ENCODE measurements at regions not wholly inside any gene's neighbourhood (a gene's known extent, or its start where the extent isn't known, plus 50 kb on each side); places are given as distances from the start of the nearest gene placed in this dataset.

GRCh38 chr2:60149176-60149575 lies 404.3 kb downstream of the BCL11A start:
- no peak for DNase-seq

GRCh38 chr2:60148716-60149115 lies 404.7 kb downstream of the BCL11A start:
- no peak for DNase-seq

DNA sequence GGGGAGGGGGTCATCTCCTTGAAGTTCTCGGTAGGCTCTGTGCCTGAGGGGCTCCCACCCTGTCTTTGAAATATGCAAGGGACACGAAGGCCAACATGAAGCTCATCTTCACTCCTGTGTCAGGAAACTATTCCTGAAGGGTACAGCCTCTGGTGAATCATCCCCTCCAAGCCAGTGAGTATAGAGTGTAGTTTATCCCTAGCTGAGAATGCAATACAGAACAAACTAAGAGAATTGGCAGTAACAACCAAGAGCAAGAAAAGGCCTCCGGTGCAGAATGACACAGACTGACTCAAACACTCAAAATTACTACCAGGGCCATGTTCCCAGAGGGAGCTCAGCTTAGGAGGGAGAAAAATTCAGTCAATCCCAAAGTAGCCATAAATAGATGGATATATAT lies 413.3 kb downstream of the BCL11A start:
- DNase-seq = no peak

DNA sequence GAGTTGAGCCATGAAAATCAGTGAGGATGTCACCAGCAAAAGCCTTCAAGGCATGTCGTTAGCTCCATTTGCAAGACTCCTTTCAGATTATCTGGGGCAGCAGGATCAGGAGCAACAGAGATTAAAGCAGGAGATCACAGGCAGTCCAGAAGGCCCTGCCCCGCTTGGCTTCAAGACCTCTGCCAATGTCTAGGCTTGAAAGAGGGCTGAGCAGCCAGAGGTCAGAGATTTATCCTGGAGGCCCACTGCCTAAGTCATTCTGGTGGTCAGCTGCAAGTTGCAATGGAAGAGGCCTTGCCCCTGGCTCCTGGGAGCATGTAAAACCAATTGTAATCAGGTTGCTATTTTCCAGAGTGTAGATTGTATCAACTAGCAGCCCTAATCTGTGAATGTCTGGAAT lies 416.5 kb downstream of the BCL11A start:
- DNase-seq = no peak

GRCh38 chr2:60127191-60127590 lies 426.3 kb downstream of the BCL11A start:
- DNase-seq = no peak

- DNase-seq = no peak
Measured at GRCh38 chr2:60125611-60126426, 427.6 kb downstream of the BCL11A start.

GRCh38 chr2:60119778-60120177 lies 433.7 kb downstream of the BCL11A start:
- DNase-seq = no peak

GRCh38 chr2:60118917-60119316 lies 434.5 kb downstream of the BCL11A start:
- no peak for DNase-seq

GRCh38 chr2:60118061-60118460 lies 435.4 kb downstream of the BCL11A start:
- DNase-seq = no peak

DNA sequence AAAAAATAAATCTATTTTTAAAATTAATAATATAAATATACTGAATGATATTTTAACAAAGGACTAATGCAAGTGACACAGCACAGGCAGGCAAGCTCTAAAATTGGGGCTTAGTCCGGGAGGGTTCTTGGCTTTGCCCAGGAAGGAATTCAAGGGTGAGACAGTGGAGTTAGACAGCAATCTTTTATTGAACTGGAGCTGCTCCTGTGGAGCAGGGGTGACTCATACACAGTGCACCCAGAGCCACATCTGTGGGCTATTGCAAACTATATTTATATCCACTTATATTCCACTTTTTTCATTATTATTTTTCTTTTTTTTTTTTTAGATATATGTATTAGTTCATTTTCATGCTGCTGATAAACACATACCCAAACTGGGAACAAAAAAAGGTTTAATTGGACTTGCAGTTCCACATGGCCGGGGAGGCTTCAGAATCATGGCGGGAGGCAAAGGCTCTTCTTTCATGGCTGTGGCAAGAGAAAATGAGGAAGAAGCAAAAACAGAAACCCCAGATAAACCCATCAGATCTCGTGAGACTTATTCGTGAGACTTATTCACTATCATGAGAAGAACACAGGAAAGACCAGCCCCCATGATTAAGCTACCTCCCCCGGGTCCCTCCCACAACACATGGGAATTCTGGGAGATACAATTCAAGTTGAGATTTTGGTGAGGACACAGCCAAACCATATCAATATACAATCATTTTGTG lies 437.1 kb downstream of the BCL11A start:
- DNase-seq = no peak

DNA sequence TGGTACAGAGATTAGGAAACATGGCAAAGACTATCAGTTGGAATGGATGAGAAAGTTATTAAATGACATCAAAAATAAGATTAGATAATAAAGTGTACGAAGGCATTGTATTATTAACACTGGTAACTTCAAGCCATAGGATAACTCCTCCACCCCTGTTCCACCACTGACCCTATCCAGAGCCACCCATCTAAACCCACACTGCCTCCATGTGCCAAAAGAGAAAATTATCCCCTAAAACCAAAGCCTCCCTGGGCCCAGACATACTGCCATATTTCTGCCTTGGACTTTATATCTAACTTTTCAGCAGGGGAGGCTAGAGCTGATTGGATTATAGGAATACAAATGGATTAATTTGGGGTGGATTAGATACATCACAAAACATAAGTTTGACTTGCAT lies 443.7 kb downstream of the BCL11A start:
- no peak for DNase-seq

DNA sequence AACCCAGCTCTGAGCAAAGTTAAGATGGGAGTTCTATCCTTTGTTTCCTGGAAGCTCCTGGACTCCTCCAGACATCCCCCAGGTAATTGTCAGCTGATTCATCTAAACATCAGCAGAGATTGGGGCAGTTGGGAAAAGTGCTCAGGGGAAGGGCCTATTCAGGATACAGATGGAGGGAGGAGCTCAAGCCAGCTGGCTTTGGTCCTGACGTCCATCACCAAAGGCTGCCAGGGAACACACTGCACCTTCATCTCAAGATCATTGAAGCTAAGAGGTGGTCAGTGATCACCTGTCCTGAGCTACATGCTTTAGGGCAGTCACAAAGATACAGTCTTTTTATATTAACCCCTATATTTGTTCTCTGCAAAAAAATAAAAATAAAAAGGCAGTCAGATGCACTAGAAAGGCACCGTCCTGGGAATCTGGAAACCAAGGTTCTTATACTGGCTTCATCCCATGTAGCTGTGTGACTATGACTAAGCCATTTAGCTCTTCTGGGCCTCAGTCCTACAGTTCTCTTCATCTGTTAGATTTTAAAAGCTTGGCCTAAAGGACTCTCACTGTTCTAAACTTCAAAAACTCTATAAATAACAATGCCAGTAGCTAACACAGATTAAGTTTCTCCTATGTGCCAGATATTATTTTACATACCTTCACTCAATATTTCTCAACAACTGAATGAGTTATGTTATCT lies 446.5 kb downstream of the BCL11A start:
- no peak for DNase-seq

GRCh38 chr2:60105906-60106305 lies 447.5 kb downstream of the BCL11A start:
- DNase-seq = no peak

DNA sequence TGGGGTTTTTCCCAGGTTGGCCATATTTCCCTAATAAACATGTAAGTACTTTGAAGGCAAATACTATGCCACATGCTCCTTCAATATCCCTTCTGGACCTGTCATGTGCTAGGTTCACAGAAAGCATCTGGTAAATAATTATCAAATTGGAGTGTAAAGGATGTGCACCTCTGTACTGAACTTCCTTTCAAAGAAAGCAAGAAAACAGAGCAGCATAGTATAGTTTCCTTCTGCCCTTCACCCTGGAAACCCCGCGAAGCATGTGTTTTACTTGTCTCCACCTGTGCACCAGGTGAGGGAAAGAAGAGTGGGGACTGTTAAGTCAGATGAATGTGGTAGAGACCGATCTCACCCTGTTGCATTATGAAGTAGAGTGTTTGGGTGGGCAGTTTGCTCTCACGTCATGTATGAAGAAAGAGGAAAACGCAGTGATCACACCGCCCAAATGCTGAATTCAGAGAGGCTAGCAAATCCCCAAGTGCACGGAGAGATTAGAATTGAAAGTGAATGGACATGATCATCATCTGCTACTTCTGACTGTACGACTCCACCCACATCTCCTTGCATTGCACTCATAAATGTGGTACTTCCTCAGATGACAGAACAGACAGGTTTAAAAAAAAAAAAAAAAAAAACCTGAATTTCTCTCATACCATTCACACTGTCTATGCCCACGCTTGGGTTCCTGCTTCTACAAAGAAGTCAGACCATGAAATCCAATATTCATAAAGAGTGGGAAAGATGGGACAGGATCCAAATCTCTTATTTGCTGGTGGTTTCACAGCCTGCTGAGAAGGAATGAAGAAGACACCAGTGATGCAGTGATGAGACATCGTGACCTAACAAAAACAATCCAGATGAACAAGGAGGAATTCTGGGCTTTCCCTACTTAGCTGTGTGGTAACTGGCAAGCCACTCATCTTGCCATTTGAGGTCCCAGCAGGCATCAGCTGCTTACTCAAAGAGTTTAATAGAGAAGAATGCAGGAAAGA lies 448.6 kb downstream of the BCL11A start:
- no peak for DNase-seq

GRCh38 chr2:60100034-60100433 lies 453.4 kb downstream of the BCL11A start:
- DNase-seq = no peak

DNA sequence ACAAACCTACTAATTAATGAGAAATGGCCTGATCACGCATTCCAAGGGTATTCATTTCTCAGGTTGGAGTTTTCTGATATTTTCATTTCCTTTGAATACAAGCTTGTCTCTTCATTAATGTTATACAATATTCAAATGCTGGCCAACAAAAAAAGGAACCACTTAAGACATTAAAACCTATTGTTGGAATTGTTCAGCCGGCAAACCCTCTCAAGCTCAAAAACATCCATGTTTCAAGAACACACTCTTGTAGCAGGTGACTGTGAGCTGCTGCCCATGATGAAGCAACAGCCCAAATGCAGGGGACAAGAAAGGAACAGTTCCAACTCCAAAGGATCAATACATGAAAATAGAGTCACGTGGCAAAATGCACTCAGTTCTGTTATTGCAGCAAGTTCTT lies 454.5 kb downstream of the BCL11A start:
- DNase-seq = no peak

DNA sequence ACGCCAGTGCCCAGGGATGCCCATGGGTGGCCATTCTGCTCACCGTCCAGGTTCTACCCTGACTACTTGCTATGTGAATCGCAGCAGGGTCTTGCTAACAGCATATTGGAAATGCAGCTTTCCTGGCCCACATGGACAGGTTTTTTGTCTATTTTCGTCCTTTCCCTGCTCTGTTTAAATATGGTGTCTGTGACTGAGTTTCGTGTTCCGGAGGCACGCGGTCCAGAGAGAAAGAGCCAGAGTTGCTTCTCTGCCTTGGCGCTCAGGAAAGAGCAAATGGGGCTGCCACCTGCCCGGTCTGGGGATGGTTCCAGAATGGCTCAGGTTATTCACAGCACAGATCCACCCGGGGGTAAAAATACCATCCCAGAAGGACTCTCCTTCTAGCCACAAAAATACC lies 456.2 kb downstream of the BCL11A start:
- no peak for DNase-seq

DNA sequence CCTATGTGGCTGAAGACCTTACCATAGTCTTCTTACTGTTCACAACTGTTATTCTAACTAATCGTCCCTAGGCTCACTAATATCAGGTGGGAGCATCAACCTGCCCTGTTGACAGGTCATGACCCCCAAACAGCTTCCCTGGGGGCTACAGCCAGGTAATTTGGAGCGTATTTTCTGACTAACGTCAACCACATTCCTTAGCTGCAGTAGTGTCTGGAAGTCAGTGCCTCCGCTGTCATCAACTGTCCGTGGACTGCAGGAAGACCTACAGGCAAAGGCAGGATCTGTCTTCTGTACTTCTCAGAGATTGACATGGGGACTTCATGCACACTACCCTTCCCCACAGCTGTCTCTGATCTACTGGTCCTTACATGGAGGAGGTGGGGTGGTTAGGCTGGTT lies 456.9 kb downstream of the BCL11A start:
- no peak for DNase-seq

DNA sequence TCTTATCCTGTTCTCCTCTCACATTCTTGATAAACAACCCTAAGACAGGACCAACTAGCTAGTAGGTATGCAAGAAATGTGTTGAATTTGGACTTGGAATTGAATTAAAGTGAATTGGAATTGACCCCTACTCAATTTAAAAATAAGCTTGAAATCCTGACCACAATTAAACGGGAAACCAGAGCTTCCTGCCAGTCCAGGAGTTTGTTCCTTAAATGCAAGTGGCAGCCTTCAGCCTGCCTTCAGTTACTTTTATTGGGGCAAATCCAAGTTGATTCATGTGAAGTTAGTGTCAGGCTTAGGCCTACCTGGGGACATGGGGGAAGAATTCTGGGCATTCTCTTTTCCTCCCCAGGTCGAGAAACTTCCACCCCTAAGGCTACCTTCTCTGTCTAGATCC lies 457.6 kb downstream of the BCL11A start:
- DNase-seq = no peak

DNA sequence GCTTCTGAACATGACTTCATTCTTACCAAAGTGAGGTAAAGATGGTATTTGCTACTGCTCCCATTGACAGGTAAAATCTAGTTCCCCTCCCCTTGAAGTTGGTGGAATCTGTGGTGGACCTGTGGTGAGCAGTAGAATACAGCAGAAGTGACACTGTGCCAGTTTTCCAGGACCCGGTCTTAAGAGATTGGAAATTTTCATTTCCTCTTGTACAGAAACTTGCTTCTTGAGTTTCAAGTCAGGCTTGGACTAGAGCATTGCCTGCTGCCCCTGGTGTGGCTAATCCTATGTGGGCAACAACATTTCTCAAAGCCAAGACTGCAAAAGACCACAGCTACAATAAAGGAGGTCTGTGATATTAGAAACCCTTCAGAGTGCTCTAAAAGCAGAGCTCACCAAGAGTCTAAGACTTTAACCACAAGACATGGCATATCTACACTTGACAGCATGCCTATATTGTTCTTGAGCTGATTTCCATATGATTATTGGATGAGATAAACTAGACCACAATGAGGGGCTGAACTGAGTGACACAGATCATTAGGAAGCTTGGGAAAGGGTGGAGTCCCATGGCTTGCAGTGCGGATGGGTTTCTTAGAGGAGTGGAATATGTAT lies 458.1 kb downstream of the BCL11A start:
- DNase-seq = no peak

DNA sequence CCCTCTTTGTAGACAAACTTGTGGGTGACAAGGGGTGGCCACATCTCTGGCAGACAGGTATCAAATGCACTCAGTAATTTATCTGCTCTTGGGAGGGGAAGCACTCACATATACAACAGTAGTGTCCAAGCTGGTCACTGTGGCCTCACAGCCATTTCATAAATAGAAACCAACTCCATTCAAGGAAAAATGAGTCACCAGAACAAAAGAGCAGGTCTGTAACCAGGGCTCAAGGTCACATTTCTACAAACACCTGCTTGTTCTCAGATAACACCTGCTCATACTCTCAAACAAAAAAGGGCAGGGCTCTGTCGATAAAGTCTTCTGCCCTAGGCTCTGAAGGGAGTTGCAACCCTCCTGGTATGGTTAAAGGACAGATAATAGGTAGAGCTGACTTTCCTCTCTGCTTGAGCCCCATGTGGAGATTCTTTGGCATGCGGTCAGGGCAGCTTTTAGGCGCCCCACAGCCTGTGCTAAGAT lies 459.0 kb downstream of the BCL11A start:
- DNase-seq = no peak

DNA sequence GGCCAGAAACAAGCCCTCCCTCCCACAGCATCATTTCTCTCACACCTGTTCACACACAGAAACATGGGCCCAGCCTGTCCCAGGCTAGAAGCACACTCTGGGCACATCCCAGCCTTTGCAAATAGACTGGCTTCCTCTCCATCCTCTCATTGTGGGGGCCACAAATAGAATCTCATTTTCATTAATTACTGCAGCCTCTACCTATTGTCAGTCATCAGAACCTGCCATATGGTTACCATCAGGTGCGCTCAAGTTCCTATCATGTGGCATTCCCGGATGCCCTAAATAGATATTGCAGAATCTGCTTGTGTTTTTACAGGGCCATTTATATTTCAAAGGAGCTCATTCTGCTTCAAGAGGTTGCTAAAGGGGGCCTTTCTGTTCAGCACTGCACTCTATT lies 460.7 kb downstream of the BCL11A start:
- no peak for DNase-seq

Data from CD4-positive, alpha-beta T cell treated with Interleukin-17A for 4 hours (primary cell).